ENCODE measurements at regions not wholly inside any gene's neighbourhood (a gene's known extent, or its start where the extent isn't known, plus 50 kb on each side); places are given as distances from the start of the nearest gene placed in this dataset.

DNA sequence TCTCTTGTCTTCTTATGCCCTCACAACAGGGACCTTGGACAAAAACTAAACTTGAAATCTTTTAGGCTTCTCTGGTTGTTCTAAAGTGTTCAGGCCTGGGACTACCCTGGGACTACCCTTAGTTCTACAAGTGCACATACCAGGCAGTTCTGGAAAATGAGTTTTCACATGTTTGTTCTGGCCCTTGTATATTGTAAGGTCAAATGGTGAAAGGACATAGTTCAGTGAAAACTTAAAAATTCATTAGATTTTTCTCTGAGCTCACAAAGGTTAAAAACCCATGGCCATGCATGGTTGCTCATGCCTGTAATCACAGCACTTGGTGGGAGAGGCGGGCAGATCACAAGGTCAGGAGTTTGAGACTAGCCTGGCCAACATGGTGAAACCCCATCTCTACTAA lies 875.5 kb upstream of the FAM98A start:
- Histone ChIP-seq H3K9me3 (ENCODE audit: control insufficient read depth, low read length) (no peaks in the 10 kb centered on the region), H3K4me1 (ENCODE audit: control insufficient read depth, insufficient read depth, low read length, poor library complexity, severe bottlenecking) (no peaks in the 10 kb centered on the region), H3K36me3 (ENCODE audit: control insufficient read depth, insufficient read depth, low read length) (no peaks in the 10 kb centered on the region), H3K27ac (ENCODE audit: low read depth, low read length, severe bottlenecking) (no peak overlapping the region), H3K4me3 (ENCODE audit: extremely low read depth, insufficient read depth, low read length, poor library complexity, severe bottlenecking) (no peak overlapping the region)
- no CpG with 5 or more reads among the region's 1 CpG for WGBS, 2 experiments (ENCODE audit: insufficient coverage in 2 of 2)

- no peak overlapping the region for H3K4me3 ChIP-seq (ENCODE audit: extremely low read depth, insufficient read depth, low read length, poor library complexity, severe bottlenecking)
- no peaks in the 10 kb centered on the region for H3K36me3 ChIP-seq (ENCODE audit: control insufficient read depth, insufficient read depth, low read length)
- no peak overlapping the region for H3K27ac ChIP-seq (ENCODE audit: low read depth, low read length, severe bottlenecking)
- no peaks in the 10 kb centered on the region for H3K9me3 ChIP-seq (ENCODE audit: control insufficient read depth, low read length)
- H3K4me1 ChIP-seq (ENCODE audit: control insufficient read depth, insufficient read depth, low read length, poor library complexity, severe bottlenecking) = no peaks in the 10 kb centered on the region
These were observed 848.0 kb upstream of the FAM98A start for GRCh38 chr2:34447097-34447496.

- no peak overlapping the region for H3K4me3 ChIP-seq (ENCODE audit: extremely low read depth, insufficient read depth, low read length, poor library complexity, severe bottlenecking)
- 76 to 100% methylated on average over 2 of the region's 2 CpGs for WGBS, 2 experiments (ENCODE audit: insufficient coverage in 2 of 2)
- no peak overlapping the region for H3K27ac ChIP-seq (ENCODE audit: low read depth, low read length, severe bottlenecking)
- H3K36me3 ChIP-seq (ENCODE audit: control insufficient read depth, insufficient read depth, low read length) = no peaks in the 10 kb centered on the region
- H3K4me1 ChIP-seq (ENCODE audit: control insufficient read depth, insufficient read depth, low read length, poor library complexity, severe bottlenecking) = no peaks in the 10 kb centered on the region
- H3K9me3 ChIP-seq (ENCODE audit: control insufficient read depth, low read length) = peaks cover 11% of the 10 kb centered on the region
These were observed 824.2 kb upstream of the FAM98A start for GRCh38 chr2:34423301-34423700.

- Histone ChIP-seq H3K9me3 (ENCODE audit: control insufficient read depth, low read length) (peaks cover 11% of the 10 kb centered on the region), H3K36me3 (ENCODE audit: control insufficient read depth, insufficient read depth, low read length) (no peaks in the 10 kb centered on the region), H3K4me1 (ENCODE audit: control insufficient read depth, insufficient read depth, low read length, poor library complexity, severe bottlenecking) (no peaks in the 10 kb centered on the region), H3K4me3 (ENCODE audit: extremely low read depth, insufficient read depth, low read length, poor library complexity, severe bottlenecking) (no peak overlapping the region), H3K27ac (ENCODE audit: low read depth, low read length, severe bottlenecking) (no peak overlapping the region)
These were observed 820.8 kb upstream of the FAM98A start for GRCh38 chr2:34419856-34420255.

DNA sequence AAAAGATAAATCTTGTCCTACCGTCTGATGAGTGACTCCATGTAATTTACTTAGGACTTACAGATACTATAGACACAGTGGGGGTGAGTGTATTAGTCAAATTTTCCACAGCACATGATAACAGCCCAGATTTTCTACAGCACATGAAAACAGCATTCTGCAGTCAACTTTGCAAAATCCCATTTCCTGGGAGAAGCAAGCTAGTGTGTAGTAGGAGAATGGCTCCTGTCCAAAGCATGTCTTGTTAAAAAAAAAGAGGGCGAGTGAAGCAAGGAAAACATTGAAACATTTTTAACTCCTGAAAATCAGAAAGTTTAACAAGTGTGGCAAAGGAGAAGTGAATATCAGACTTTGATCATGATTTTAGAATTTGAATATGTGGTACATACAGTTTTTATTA lies 817.8 kb upstream of the FAM98A start:
- Histone ChIP-seq H3K36me3 (ENCODE audit: control insufficient read depth, insufficient read depth, low read length) (no peaks in the 10 kb centered on the region), H3K4me3 (ENCODE audit: extremely low read depth, insufficient read depth, low read length, poor library complexity, severe bottlenecking) (no peak overlapping the region)

DNA sequence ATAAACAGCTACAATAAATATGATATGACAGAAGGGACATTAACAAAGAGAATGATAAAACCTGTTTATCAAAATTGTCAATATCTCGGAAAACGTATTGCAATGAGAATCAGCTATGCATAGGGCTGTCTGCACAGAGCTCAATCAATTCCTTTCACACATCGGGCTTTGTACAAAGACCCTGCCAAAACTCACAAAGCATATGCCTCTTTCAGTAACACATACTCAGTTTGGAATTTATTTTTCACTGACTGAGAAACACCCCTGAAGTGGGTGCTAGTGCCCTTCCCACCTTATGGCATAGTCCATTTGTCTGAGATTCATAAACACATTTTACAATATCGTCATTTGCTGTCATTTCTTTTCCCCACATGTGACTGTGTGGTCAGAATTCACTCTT lies 815.8 kb upstream of the FAM98A start:
- no peaks in the 10 kb centered on the region for H3K36me3 ChIP-seq (ENCODE audit: control insufficient read depth, insufficient read depth, low read length)
- H3K4me3 ChIP-seq (ENCODE audit: extremely low read depth, insufficient read depth, low read length, poor library complexity, severe bottlenecking) = no peak overlapping the region
- WGBS, 2 experiments (ENCODE audit: insufficient coverage in 2 of 2) = 92 to 100% methylated on average over 3 of the region's 4 CpGs
- no peaks in the 10 kb centered on the region for H3K4me1 ChIP-seq (ENCODE audit: control insufficient read depth, insufficient read depth, low read length, poor library complexity, severe bottlenecking)
- H3K9me3 ChIP-seq (ENCODE audit: control insufficient read depth, low read length) = no peaks in the 10 kb centered on the region
- no peak overlapping the region for H3K27ac ChIP-seq (ENCODE audit: low read depth, low read length, severe bottlenecking)

More for the DNA sequence above, 817.8 kb upstream of the FAM98A start:
- Histone ChIP-seq H3K9me3 (ENCODE audit: control insufficient read depth, low read length) (peaks cover 4% of the 10 kb centered on the region), H3K27ac (ENCODE audit: low read depth, low read length, severe bottlenecking) (no peak overlapping the region), H3K4me1 (ENCODE audit: control insufficient read depth, insufficient read depth, low read length, poor library complexity, severe bottlenecking) (no peaks in the 10 kb centered on the region)
- 100% methylated on average over 1 of the region's 2 CpGs for WGBS, 2 experiments (ENCODE audit: insufficient coverage in 2 of 2)

GRCh38 chr2:34408100-34408499 lies 809.0 kb upstream of the FAM98A start:
- no peaks in the 10 kb centered on the region for H3K9me3 ChIP-seq (ENCODE audit: control insufficient read depth, low read length)
- 61 to 70% methylated on average over 2 of the region's 4 CpGs for WGBS, 2 experiments (ENCODE audit: insufficient coverage in 2 of 2)
- no peaks in the 10 kb centered on the region for H3K4me1 ChIP-seq (ENCODE audit: control insufficient read depth, insufficient read depth, low read length, poor library complexity, severe bottlenecking)
- no peaks in the 10 kb centered on the region for H3K36me3 ChIP-seq (ENCODE audit: control insufficient read depth, insufficient read depth, low read length)
- H3K4me3 ChIP-seq (ENCODE audit: extremely low read depth, insufficient read depth, low read length, poor library complexity, severe bottlenecking) = no peak overlapping the region
- H3K27ac ChIP-seq (ENCODE audit: low read depth, low read length, severe bottlenecking) = no peak overlapping the region

GRCh38 chr2:34403512-34403911 lies 804.4 kb upstream of the FAM98A start:
- H3K4me1 ChIP-seq (ENCODE audit: control insufficient read depth, insufficient read depth, low read length, poor library complexity, severe bottlenecking) = no peaks in the 10 kb centered on the region
- H3K4me3 ChIP-seq (ENCODE audit: extremely low read depth, insufficient read depth, low read length, poor library complexity, severe bottlenecking) = no peak overlapping the region
- no peaks in the 10 kb centered on the region for H3K36me3 ChIP-seq (ENCODE audit: control insufficient read depth, insufficient read depth, low read length)
- WGBS, 2 experiments (ENCODE audit: insufficient coverage in 2 of 2) = no CpG with 5 or more reads among the region's 2 CpGs
- H3K9me3 ChIP-seq (ENCODE audit: control insufficient read depth, low read length) = no peaks in the 10 kb centered on the region
- H3K27ac ChIP-seq (ENCODE audit: low read depth, low read length, severe bottlenecking) = no peak overlapping the region

GRCh38 chr2:34402376-34402775 lies 803.3 kb upstream of the FAM98A start:
- H3K9me3 ChIP-seq (ENCODE audit: control insufficient read depth, low read length) = no peaks in the 10 kb centered on the region
- no peaks in the 10 kb centered on the region for H3K36me3 ChIP-seq (ENCODE audit: control insufficient read depth, insufficient read depth, low read length)
- H3K4me3 ChIP-seq (ENCODE audit: extremely low read depth, insufficient read depth, low read length, poor library complexity, severe bottlenecking) = no peak overlapping the region
- H3K4me1 ChIP-seq (ENCODE audit: control insufficient read depth, insufficient read depth, low read length, poor library complexity, severe bottlenecking) = no peaks in the 10 kb centered on the region
- H3K27ac ChIP-seq (ENCODE audit: low read depth, low read length, severe bottlenecking) = no peak overlapping the region
- 100% methylated on average over 1 of the region's 3 CpGs for WGBS, 2 experiments (ENCODE audit: insufficient coverage in 2 of 2)

DNA sequence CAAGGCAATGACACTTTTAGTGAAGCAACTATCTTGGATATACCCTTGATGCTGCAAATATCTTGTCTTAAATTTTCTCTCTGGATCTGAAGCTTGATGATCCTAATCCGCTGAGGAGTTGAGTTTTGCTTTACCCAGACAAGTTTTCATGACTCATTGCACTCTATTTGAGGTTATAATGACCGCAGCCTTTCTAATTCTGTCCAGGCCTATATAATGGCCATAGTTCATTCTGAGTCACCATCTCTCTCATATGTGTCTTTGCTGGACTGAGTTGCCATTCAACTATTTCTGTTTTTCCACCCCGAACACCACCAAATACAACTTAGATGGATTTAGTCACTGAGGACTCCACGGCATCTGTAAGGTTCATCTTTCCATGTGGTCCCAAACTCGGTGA lies 802.1 kb upstream of the FAM98A start:
- no peaks in the 10 kb centered on the region for H3K9me3 ChIP-seq (ENCODE audit: control insufficient read depth, low read length)
- H3K27ac ChIP-seq (ENCODE audit: low read depth, low read length, severe bottlenecking) = no peak overlapping the region
- WGBS, 2 experiments (ENCODE audit: insufficient coverage in 2 of 2) = 90 to 94% methylated on average over 3 to 4 of the region's 5 CpGs
- no peak overlapping the region for H3K4me3 ChIP-seq (ENCODE audit: extremely low read depth, insufficient read depth, low read length, poor library complexity, severe bottlenecking)
- no peaks in the 10 kb centered on the region for H3K4me1 ChIP-seq (ENCODE audit: control insufficient read depth, insufficient read depth, low read length, poor library complexity, severe bottlenecking)
- no peaks in the 10 kb centered on the region for H3K36me3 ChIP-seq (ENCODE audit: control insufficient read depth, insufficient read depth, low read length)

DNA sequence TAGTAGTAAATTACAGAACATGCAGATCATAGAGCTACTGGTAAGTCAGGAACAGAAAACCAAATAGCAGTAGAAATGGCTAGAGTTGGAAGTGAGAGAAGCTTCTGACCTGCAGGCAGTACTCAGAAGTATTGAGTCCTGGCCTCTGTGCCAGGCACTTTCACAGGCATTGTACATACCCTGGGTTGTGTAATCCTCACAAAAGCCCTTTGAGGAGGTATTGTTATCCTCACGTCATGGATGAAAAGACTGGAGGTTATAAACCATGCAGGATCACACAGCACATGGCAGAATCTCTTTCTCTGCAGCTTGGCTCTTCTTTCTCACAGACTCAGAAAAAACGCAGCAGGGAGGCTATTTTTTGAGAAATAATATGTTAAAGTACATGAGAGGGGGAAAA lies 789.3 kb upstream of the FAM98A start:
- Histone ChIP-seq H3K36me3 (ENCODE audit: control insufficient read depth, insufficient read depth, low read length) (no peaks in the 10 kb centered on the region), H3K9me3 (ENCODE audit: control insufficient read depth, low read length) (no peaks in the 10 kb centered on the region), H3K4me1 (ENCODE audit: control insufficient read depth, insufficient read depth, low read length, poor library complexity, severe bottlenecking) (no peaks in the 10 kb centered on the region), H3K4me3 (ENCODE audit: extremely low read depth, insufficient read depth, low read length, poor library complexity, severe bottlenecking) (no peak overlapping the region), H3K27ac (ENCODE audit: low read depth, low read length, severe bottlenecking) (no peak overlapping the region)
- WGBS, 2 experiments (ENCODE audit: insufficient coverage in 2 of 2) = 83 to 100% methylated on average over 1 of the region's 2 CpGs

- no peak overlapping the region for H3K27ac ChIP-seq (ENCODE audit: low read depth, low read length, severe bottlenecking)
- no peaks in the 10 kb centered on the region for H3K4me1 ChIP-seq (ENCODE audit: control insufficient read depth, insufficient read depth, low read length, poor library complexity, severe bottlenecking)
- no peaks in the 10 kb centered on the region for H3K36me3 ChIP-seq (ENCODE audit: control insufficient read depth, insufficient read depth, low read length)
- 100% methylated on average over 1 of the region's 3 CpGs; no CpG with 5 or more reads in 1 of the 2 experiments for WGBS, 2 experiments (ENCODE audit: insufficient coverage in 2 of 2)
- no peak overlapping the region for H3K4me3 ChIP-seq (ENCODE audit: extremely low read depth, insufficient read depth, low read length, poor library complexity, severe bottlenecking)
- H3K9me3 ChIP-seq (ENCODE audit: control insufficient read depth, low read length) = no peaks in the 10 kb centered on the region
These were observed 788.4 kb upstream of the FAM98A start for GRCh38 chr2:34387536-34387935.
